ENCODE measurements at regions not wholly inside any gene's neighbourhood (a gene's known extent, or its start where the extent isn't known, plus 50 kb on each side); places are given as distances from the start of the nearest gene placed in this dataset.

GRCh38 chr2:56571074-56571473, 387.3 kb downstream of the CCDC85A start:
- Histone ChIP-seq H4K20me1 (ENCODE audit: control insufficient read depth, insufficient read depth, insufficient read length) (no peaks in the 10 kb centered on the region), H2BK20ac (ENCODE audit: low read depth, low read length, poor library complexity, severe bottlenecking) (no peak overlapping the region), H3K14ac (ENCODE audit: insufficient read depth, low read length) (no peak overlapping the region), H3K18ac (ENCODE audit: insufficient read length, low read depth, low read length) (no peak overlapping the region), H3K4ac (ENCODE audit: low read depth, low read length) (no peak overlapping the region), H3K4me2 (ENCODE audit: insufficient read depth, insufficient read length, low read length) (no peak overlapping the region), H3K79me2 (ENCODE audit: insufficient read depth, low read length) (no peaks in the 10 kb centered on the region), H3K79me1 (ENCODE audit: insufficient read depth, low read depth, low read length, poor library complexity, severe bottlenecking) (no peaks in the 10 kb centered on the region), H4K5ac (ENCODE audit: insufficient read length, low read depth, low read length) (no peak overlapping the region), H3K23me2 (ENCODE audit: insufficient read length, low read depth, low read length, poor library complexity, severe bottlenecking) (no peaks in the 10 kb centered on the region), H2AFZ (ENCODE audit: low read length) (no peak overlapping the region), H3K4me1 (ENCODE audit: insufficient read depth, low read length) (no peaks in the 10 kb centered on the region), H3K27me3 (ENCODE audit: insufficient read depth, low read length) (no peaks in the 10 kb centered on the region), H2AK5ac (ENCODE audit: insufficient read length, low read length) (no peak overlapping the region), H3K56ac (ENCODE audit: insufficient read length, low read depth, low read length) (no peak overlapping the region), H2BK5ac (ENCODE audit: insufficient read length, low read length) (no peak overlapping the region), H4K8ac (replicated peaks; ENCODE audit: insufficient read length, low read depth, low read length) (no peak overlapping the region), H4K91ac (ENCODE audit: insufficient read length, low read depth, low read length) (no peak overlapping the region), H3K9ac (ENCODE audit: extremely low read depth, insufficient read length, low read length) (no peak overlapping the region), H3K23ac (ENCODE audit: insufficient read length, low read depth, low read length) (no peak overlapping the region), H2BK120ac (ENCODE audit: low read depth, low read length, poor library complexity, severe bottlenecking) (no peak overlapping the region), H2BK15ac (ENCODE audit: low read depth, low read length) (no peak overlapping the region), H3T11ph (ENCODE audit: low read length) (no peak overlapping the region), H3K9me3 (ENCODE audit: control insufficient read depth, low read depth, low read length) (no peaks in the 10 kb centered on the region), H2BK12ac (ENCODE audit: insufficient read length, low read depth, low read length) (no peak overlapping the region), H3K27ac (ENCODE audit: insufficient read length, low read depth, low read length) (no peak overlapping the region)
- Mint-ChIP-seq H3K36me3 (ENCODE audit: insufficient read depth in 1 of 3, low read depth in 3 of 3) (no peaks in the 10 kb centered on the region), H3K27ac (no peak overlapping the region), H3K4me3 (no peak overlapping the region), H3K9me3 (peaks cover 0 to 2% of the 10 kb centered on the region in 2 experiments; a peak in 1 of 5 replicates), H3K4me1 (no peaks in the 10 kb centered on the region), H3K27me3 (ENCODE audit: low read depth) (no peaks in the 10 kb centered on the region)
- TF ChIP-seq CTCF (conservative IDR thresholded peaks at IDR 0.05): no peak
- no peak for DNase-seq
- WGBS (ENCODE audit: extremely low coverage, insufficient read length, low lambda C conversion rate): no CpG with 5 or more reads among the region's 3 CpGs

Measured in H9 (cell line).